GM18511 (cell line): ENCODE measurements at regions not wholly inside any gene's neighbourhood (a gene's known extent, or its start where the extent isn't known, plus 50 kb on each side); places are given as distances from the start of the nearest gene placed in this dataset.
"Not testable (repeated sequence)": the region's sequence is repeated elsewhere in the genome, so short reads cannot be mapped to it uniquely, and the experiment has no call there.

Source experiments
- ATAC-seq: cut with Tn5 transposase; IDR thresholded peaks from one replicate; pipeline ENCODE4 v1.9.1; 2021; ENCODE audit warnings: mild to moderate bottlenecking, moderate library complexity; ENCODE audit not compliant: unreplicated experiment

DNA sequence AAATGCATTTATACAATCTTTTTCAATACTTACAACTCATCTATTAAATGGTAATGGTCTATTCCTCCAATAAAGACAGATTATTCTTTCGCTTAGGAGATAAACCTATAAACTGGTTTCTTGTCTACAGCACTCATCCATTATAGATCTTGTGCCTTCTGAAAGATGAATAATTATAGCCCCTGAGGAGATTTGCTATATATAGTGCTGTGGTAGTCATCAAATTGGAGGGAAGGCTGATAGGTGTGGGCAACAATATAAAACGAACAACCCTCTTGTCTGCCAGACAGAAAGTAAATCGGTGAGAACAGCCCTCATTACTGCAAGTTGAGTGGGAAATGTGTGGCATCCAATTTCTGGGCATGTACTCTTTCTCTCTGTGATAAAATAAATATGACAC, 292.5 kb upstream of the CNR1 start:
- ATAC-seq: no peak

DNA sequence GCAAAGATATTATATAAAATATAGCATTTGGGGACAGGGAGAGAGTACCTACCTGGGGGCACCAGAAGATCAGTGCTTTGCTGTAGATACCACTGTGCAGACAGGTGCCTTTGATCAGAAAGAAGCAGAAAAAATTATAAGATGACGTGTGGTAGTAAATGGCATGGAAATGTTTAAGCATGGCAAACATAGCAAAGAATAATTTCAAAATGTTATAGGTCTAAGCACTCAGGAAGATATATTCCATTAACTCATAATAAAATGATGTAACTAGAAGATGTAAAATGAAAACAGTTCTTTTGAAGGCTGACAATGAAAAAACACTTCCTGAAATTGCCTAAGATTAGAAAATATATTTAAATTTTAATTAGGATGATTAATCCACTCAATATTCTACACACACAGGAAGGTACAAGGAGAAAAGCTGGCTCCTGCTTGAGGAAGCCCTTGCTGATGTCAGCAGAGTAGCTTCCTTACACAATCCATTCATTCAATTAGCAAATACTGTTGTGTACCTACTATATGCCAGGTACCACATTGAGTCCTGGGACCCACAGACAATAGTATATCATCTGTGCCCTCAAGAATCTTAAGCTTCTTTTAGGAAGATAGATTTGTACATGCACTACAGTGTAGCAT, 290.2 kb upstream of the CNR1 start:
- no peak for ATAC-seq

DNA sequence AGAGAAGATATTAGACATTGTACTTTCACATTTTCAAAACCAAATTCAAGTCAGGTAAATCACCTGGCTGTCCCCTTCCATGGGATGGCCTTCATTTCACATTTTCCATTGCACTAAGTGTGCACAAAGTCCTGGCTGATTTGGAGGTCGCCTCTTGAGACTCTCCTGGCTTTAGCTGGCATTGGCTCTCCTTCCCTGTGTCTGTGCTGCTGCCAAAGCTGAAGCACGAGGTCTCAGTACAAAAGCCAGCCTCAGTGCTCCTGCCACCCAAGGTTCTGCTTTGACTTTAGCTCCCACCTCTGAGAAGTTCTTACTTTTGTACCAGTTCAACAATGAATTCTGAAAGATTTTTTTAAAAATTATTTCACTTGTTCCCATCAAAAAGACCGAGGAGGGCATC, 289.2 kb upstream of the CNR1 start:
- ATAC-seq: no peak

DNA sequence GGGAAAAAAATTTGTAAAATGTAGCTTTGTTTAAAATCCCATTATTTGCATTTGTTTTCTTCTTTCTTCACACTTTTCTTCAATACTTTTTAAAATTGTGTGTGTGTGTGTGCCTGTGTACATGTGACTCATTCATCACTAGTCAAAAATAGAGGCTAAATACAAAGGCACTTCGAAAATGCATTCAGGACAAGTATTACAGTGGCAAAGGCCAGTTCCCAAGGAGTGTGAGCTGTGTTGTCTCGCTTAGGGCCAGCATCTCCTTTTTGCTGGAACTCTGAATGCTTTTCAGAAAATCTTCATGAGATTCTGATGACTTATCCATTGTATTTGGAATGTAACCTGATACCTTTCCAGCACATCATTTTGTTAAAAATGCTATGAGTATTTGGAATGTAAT, 288.5 kb upstream of the CNR1 start:
- no peak for ATAC-seq

DNA sequence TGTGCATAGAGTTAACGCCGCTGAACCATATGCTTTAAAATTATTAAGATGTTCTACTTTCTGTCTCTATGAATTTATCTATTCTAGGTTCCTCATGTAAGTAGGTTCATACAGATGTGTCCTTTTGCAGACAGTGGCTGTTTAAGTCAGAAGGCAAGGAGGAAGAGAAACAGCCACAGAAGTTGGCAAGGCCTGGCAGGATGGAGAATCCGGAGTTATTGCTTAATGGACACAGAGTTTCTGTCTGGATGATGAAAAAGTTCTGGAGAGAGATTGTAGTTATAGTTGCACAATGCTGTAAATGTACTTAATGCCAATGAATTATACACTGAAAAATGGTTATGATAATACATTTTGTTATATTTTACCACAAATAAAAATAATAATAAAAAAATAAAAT, 283.6 kb upstream of the CNR1 start:
- no peak for ATAC-seq

DNA sequence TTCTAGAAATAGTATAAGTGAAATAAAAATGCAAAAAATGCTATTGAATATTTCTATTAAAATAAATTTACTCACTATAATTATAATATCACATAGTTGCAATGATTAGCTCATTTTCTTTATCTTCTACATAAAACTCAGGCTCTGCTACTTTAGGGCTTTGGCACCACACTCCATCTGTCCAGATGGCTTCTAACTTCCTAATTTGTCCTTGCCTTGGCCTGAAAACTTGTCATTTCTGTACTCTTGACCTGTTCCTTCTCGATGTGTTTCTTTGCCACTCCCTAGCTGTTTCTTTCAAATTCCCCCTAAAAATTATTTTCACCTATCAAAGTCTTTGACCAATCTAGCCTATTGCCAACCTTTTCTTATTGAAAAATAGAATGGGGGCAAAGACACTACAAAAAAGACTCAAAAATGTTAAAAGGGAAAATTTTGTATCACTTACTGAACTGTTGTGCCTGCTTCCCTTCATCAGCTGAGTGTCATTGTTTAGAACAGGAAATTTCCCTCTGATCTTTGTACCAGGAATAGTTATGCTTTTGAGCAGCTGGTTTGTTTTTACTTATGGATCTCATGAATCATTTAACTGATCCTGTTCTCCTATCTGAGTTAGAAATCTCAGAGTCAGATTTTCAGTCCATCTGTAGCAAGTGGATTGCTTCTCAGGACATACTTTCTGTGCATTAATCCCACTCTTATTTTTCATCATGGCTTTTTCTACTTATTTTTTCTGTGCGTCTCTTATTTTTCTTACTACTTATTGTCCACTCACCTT, 279.2 kb upstream of the CNR1 start:
- no peak for ATAC-seq

DNA sequence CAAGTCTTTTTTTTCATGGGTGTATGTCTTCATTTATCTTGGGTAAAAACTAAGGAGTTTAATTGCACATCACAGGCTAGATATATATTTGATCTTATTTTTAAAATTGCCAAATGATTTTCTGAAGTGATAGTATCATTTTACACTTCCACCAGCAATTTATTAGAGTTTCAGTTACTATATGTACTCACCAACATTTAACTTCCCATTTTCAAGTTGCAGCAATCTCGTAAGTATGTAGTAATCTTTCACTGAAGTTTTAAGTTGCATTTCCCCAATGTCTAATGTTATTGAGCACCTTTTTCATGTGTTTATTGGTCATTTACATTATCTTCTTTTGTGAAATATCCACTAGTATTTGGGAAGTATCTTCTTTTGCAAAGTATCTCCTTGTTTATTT, 277.4 kb upstream of the CNR1 start:
- ATAC-seq: peak; percentile 90

DNA sequence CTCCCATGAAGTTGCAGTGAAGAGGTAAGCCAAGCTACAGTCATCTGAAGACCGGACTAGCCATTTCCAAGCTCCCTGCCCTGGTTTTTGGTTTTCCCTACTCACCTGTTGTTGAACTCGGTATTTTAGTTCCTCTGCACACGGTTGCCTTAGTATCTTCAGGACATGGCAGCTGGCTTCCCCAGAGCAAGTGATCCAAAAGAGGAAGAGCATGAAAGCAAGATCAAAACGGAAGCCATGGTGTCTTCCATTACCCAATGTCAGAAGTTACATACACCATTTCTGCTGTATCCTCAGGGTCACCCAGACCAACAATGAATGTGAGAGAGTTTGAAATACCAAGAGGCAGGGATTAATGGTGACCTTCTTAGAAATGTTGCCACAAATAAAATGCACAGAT, 276.6 kb upstream of the CNR1 start:
- peak; percentile 23 for ATAC-seq

DNA sequence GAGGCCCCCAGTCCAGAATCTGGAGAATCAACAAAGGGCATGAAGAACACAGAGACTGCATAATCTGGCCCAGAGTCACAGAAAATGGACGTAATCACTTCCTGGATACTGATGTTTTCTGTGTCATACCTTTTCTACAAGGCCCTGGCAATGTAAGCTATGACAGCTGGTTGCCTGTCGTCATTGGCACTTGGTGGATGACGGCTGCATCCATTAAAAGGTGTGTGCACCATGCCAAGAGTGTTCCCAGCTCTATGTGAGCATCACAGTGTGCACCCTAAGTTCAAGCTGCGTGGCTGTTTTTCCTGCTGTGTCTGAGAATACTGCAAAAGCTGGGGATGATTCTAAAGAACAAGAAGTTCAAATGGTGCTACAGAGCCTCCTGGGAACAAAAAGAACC, 275.2 kb upstream of the CNR1 start:
- ATAC-seq: no peak

DNA sequence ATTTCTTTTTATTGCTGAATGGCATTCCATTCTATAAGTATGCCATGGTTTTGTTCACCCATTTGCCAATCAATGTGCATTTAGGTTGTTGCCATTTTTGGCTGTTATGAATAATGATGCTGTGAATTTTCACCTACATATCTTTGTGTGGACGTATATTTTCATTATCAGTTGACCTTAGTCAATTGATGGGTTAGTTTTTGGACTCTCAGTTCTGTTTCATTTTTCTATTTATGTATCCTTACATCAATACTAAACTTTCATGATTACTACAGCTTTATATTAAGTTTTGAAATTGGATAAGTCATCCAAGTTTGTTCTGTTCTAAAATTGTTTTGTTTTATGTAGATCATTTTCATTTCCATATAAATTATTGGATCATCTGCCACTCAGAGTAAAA, 261.9 kb upstream of the CNR1 start:
- ATAC-seq: no peak

DNA sequence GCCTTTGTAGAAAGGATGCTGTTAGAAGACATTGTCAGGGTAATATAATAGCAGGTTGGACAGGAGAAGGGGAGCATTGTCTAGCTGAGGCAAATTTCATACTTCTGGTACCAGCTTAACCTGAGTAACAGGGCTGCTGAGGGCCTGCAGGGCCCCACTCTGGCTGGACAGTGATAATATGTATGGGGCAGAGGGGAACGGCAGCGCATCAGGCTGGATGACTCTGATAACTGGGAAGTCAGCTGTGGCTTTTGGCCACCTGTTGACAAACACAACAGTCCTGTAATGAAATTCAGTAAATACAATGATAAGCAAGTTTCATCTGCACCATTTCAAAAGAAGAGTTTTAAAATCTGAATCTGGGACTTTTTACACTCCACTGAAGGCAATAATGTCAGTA, 259.9 kb upstream of the CNR1 start:
- ATAC-seq: no peak

DNA sequence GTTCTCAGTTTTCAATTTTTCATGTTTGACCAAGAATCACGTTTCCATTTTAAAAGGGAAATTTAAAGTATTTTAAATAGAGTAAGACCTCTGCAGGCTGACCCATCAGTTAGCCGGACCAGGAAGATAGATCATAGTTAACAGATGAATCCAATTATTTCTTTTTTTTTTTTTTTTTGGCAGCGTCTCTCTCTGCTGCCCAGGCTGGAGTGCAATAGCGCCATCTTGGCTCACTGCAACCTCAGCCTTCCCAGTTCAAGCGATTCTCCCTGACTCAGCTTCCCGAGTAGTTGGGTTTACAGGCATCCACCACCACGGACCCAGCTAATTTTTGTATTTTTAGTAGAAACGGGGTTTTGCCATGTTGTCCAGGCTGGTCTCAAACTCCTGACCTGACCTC, 256.7 kb upstream of the CNR1 start:
- no peak for ATAC-seq

DNA sequence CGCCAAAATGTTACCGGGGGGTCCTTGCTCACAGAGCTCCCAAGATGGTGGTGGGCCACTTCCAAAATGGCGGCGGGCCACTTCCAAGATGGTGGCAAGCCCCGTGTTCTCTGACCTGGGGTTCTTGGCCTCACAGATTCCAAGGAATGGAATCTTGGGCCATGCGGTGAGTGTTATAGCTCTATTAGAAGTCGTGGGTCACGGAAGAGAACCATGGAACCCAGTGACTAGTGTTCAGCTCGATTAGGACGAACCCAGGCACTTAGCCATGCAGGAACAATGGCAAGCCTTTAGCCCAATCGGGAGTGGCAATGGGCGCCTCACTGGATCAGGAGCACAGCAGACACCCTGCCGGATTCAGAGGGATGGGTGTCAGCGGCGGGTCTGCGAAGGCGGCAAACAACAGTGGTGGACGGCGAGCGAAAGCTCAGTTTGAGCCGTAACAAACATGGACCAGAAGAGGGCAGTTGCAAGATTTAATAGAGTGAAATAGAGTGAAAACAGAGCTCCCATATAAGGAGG, 254.9 kb upstream of the CNR1 start:
- ATAC-seq: not testable (repeated sequence)

DNA sequence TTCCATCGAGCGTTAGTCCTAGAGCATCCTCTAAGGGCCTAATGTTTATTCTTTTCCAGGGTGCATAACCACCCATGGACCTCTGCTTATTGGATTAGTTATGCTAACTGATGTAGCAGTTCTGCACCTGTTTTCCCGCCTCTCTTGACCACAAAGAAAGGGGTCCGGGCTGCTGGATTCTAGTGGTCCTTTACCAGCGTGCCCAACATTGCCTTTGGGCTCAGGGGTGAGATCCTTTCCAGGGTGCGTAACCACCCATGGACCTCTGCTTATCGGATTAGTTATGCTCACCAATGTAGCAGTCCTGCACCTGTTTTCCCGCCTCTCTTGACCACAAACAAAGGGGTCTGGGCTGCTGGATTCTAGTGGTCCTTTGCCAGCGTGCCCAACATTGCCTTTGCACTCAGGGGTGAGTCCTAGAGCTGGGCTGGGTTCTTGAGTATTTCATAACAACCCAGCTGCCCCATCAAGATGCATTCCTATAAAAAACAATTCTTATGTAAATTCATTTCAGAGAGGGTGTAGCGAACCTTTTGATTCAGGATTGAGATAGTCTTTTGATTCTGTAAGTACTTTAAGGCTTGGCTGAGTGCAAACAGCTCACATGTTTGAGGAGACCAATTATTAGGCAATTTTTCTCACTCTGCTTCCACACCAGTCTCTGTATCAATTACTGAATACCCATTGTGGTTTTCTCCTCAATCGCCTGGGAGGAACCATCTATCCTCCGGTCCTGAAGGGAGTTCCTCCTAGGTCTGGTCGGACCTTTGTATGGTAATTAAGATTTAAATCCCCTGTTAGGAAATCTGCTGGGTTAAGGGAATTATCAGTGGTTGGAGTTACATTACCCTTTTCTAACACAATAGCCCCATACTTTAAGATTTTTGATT, 253.0 kb upstream of the CNR1 start:
- not testable (repeated sequence) for ATAC-seq

DNA sequence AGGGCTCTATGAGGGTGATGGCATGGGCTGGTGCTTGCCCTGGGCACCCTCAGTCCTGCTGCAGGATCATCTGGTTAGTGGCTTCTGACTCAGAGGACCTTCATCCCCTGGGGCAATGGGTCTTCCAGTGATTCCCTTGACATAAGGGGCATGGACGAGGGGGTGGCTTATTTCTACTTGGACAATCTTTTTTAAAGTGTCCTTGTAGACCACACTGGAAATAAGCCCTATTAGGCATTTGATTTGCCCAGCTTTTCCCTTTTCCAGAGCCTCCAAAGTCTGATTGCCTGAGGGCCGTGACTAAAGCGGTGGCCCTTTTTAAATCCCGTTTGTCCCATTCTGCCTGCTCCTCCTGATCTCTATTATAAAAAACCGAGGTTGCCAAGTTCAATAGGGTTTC, 251.2 kb upstream of the CNR1 start:
- not testable (repeated sequence) for ATAC-seq

DNA sequence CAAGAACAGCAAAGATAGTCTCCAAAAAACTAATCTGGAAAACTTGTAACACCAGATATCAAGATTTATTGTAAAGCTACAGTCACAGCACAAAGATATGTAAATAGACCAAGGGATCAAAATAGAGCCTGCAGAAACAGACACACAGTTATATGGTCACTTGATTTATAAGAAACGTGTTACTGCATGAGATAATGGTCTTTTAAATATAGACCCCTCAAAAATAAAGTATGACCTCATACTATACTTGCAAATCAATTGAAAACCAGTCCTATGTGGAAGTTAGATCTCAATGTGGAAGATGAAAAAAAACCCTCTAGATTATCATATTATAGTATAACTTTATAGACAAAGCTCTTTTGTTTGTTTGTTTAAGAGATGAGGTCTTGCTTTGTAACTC, 247.3 kb upstream of the CNR1 start:
- no peak for ATAC-seq

DNA sequence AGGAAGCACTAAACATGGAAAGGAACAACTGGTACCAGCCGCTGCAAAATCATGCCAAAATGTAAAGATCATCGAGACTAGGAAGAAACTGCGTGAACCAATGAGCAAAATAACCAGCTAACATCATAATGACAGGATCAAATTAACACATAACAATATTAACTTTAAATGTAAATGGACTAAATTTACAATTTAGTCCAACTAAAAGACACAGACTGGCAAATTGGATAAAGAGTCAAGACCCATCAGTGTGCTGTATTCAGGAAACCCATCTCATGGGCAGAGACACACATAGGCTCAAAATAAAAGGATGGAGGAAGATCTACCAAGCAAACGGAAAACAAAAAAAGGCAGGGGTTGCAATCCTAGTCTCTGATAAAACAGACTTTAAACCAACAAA, 242.2 kb upstream of the CNR1 start:
- not testable (repeated sequence) for ATAC-seq

DNA sequence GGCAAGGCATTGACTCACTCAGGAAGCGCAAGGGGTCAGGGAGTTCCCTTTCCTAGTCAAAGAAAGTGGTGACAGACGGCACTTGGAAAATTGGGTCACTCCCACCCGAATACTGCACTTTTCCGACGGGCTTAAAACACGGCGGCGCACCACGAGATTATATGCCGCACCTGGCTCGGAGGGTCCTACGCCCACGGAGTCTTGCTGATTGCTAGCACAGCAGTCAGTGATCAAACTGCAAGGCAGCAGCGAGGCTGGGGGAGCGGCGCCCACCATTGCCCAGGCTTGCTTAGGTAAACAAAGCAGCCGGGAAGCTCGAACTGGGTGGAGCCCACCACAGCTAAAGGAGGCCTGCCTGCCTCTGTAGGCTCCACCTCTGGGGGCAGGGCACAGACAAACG, 240.5 kb upstream of the CNR1 start:
- ATAC-seq: not testable (repeated sequence)

DNA sequence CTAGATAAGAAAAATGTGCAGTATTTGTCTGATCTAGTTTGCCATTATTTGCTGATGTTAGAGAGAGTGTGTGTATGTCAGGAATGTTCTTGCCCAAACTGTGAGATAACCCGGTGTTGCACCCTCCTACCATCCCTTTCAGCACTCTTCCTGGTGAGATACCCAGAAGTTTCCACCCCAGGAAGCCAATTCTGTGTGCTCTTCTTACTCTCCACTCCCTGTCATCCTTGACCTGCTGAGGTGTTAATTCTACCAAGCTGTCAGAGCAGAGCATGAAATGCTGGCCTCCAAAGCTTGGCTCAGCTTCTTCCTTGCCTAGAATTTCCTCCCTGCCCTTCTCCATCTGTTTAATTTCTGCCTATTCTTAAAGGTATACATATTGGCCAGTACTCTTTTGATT, 237.3 kb upstream of the CNR1 start:
- no peak for ATAC-seq

DNA sequence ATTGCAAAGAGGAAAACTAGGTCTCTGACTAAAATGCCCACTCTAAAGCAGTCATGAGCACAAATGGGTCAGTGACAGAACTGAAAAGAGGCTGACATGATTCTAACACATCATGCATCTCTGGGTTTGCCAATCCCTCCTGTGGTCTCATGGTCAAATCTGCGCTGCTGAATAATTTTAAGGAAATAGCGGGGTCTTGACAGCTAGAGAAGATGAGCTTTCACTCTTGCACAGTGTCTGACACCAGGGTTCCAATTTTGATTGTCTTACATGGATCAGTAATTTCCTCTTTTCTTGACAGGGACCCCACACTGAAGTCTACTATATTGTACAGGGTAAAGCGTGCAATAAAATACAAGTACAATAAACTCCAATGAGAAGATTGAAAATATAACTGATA, 236.8 kb upstream of the CNR1 start:
- ATAC-seq: no peak

DNA sequence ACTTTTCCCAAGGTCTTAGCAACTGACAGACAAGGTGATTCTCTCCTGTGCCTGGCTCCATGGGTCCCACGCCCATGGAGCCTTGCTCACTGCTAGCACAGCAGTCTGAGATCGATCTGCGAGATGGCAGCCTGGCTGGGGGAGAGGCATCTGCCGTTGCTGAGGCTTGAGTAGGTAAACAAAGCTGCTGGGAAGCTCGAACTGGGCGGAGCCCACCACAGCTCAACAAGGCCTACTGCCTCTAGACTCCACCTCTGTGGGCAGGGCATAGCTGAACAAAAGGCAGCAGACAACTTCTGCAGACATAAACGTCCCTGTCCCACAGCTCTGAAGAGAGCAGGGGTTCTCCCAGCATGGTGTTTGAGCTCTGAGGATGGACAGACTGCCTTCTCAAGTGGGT, 224.9 kb upstream of the CNR1 start:
- not testable (repeated sequence) for ATAC-seq

DNA sequence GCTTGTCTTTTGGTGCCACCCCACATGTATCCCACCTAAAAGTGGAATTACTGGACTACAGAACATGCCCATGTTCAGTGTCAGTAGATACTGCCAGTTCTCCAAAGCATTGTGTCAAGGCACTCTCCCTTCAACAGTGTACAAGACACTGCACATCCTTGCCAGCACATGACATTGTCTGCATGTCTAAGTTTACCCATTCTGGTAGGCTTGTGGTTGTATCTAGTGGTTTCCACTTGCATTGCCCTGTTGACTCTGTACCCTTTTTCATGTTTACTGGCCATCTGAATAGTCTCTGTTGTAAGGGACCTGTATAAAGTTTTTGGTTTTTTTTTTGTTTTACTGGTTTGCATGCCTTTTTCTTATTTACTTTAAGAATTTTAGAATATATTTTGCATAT, 222.4 kb upstream of the CNR1 start:
- ATAC-seq: no peak
